GM21360 (cell line): ENCODE measurements at regions not wholly inside any gene's neighbourhood (a gene's known extent, or its start where the extent isn't known, plus 50 kb on each side); places are given as distances from the start of the nearest gene placed in this dataset.

Experiments
- ATAC-seq: cut with Tn5 transposase; IDR thresholded peaks from one replicate; pipeline ENCODE4 v1.9.1; 2021; ENCODE audit warnings: mild to moderate bottlenecking, moderate library complexity; ENCODE audit not compliant: unreplicated experiment

- ATAC-seq: no peak
Observed at GRCh38 chr21:41671859-41672542, 94.9 kb downstream of the RIPK4 start.

- ATAC-seq: no peak
Observed at GRCh38 chr21:41671212-41671762, 95.6 kb downstream of the RIPK4 start.

- no peak for ATAC-seq
Observed at GRCh38 chr21:41670056-41670805, 96.6 kb downstream of the RIPK4 start.

GRCh38 chr21:41669533-41669830 is 97.4 kb downstream of the RIPK4 start:
- no peak for ATAC-seq

GRCh38 chr21:41668686-41669532 is 97.9 kb downstream of the RIPK4 start:
- ATAC-seq: no peak

- no peak for ATAC-seq
Observed at GRCh38 chr21:41668051-41668541, 98.8 kb downstream of the RIPK4 start.

GRCh38 chr21:41667136-41667535 is 99.7 kb downstream of the RIPK4 start:
- ATAC-seq: no peak

- ATAC-seq: no peak
Observed at GRCh38 chr21:41666641-41667081, 100.2 kb downstream of the RIPK4 start.

GRCh38 chr21:41665766-41666595 is 100.9 kb downstream of the RIPK4 start:
- no peak for ATAC-seq

GRCh38 chr21:41664881-41665765 is 101.7 kb downstream of the RIPK4 start:
- ATAC-seq: no peak

GRCh38 chr21:41663805-41664788 is 102.8 kb downstream of the RIPK4 start:
- ATAC-seq: no peak

- ATAC-seq: no peak
Observed at GRCh38 chr21:41662761-41663160, 104.1 kb downstream of the RIPK4 start.

- ATAC-seq: no peak
Observed at GRCh38 chr21:41662161-41662560, 104.7 kb downstream of the RIPK4 start.

GRCh38 chr21:41660748-41661147 is 106.1 kb downstream of the RIPK4 start:
- no peak for ATAC-seq

GRCh38 chr21:41659791-41660560 is 106.9 kb downstream of the RIPK4 start:
- no peak for ATAC-seq

GRCh38 chr21:41656946-41657525 is 109.8 kb downstream of the RIPK4 start:
- ATAC-seq: no peak

- ATAC-seq: no peak
Observed at GRCh38 chr21:41655259-41655658, 111.6 kb downstream of the RIPK4 start.
